Fibroblast of villous mesenchyme (primary cell): ENCODE measurements at regions not wholly inside any gene's neighbourhood (a gene's known extent, or its start where the extent isn't known, plus 50 kb on each side); places are given as distances from the start of the nearest gene placed in this dataset.

Experiments used
- DNase-seq: peaks from one replicate; pipeline ENCODE4 v3.0.0-alpha.2; 2010; ENCODE audit warnings: low read depth
- H3K4me3 ChIP-seq: 2 replicates; pipeline ENCODE4 v1.5.1; 2011; ENCODE audit warnings: low read depth, mild to moderate bottlenecking, low read length
- CTCF ChIP-seq: IDR thresholded peaks from 2 replicates; pipeline ENCODE4 v1.5.1; 2012; ENCODE audit warnings: low read depth, mild to moderate bottlenecking, low read length; ENCODE audit not compliant: insufficient read depth

GRCh38 chr7:115637128-115637527 is 393.4 kb downstream of the TFEC start:
- no peak for TF ChIP-seq CTCF
- no peak for DNase-seq
- no peak overlapping the region for H3K4me3 ChIP-seq

- no peak for TF ChIP-seq CTCF
- no peak overlapping the region for H3K4me3 ChIP-seq
- DNase-seq: peak; percentile 59
Measured at GRCh38 chr7:115635876-115636275, 394.7 kb downstream of the TFEC start.

GRCh38 chr7:115635376-115635775 is 395.2 kb downstream of the TFEC start:
- H3K4me3 ChIP-seq: no peak overlapping the region
- TF ChIP-seq CTCF: no peak
- peak; percentile 78 for DNase-seq

- H3K4me3 ChIP-seq: no peak overlapping the region
- TF ChIP-seq CTCF: no peak
- DNase-seq: peak; percentile 76
Measured at GRCh38 chr7:115634633-115635032, 395.9 kb downstream of the TFEC start.

- no peak for TF ChIP-seq CTCF
- peak; percentile 5 for DNase-seq
- no peak overlapping the region for H3K4me3 ChIP-seq
Measured at GRCh38 chr7:115632636-115633035, 397.9 kb downstream of the TFEC start.

- H3K4me3 ChIP-seq: no peak overlapping the region
- no peak for TF ChIP-seq CTCF
- peak; percentile 44 for DNase-seq
Measured at GRCh38 chr7:115631782-115632181, 398.8 kb downstream of the TFEC start.

- DNase-seq: no peak
- no peak for TF ChIP-seq CTCF
- no peak overlapping the region for H3K4me3 ChIP-seq
Measured at GRCh38 chr7:115630049-115630448, 400.5 kb downstream of the TFEC start.
